ENCODE measurements at regions not wholly inside any gene's neighbourhood (a gene's known extent, or its start where the extent isn't known, plus 50 kb on each side); places are given as distances from the start of the nearest gene placed in this dataset.
"Not testable (repeated sequence)": the region's sequence is repeated elsewhere in the genome, so short reads cannot be mapped to it uniquely, and the experiment has no call there.

GRCh38 chr6:21870076-21870730 lies 276.7 kb downstream of the SOX4 start:
- no peak overlapping the region for H3K4me3 ChIP-seq
- no peak for DNase-seq (ENCODE audit: low read depth, low spot score)
- no peak overlapping the region for H3K27ac ChIP-seq
- no peak overlapping the region for H3K9ac ChIP-seq (ENCODE audit: insufficient read length)
- no peak for TF ChIP-seq POLR2AphosphoS5 (IDR thresholded peaks at IDR 0.05; ENCODE audit: borderline replicate concordance, low read depth, low read length)
- TF ChIP-seq EZH2 (IDR thresholded peaks at IDR 0.05), result no peak
- TF ChIP-seq FOXP2 (optimal IDR thresholded peaks at IDR 0.05; ENCODE audit: control extremely low read depth, extremely low read length, insufficient read depth), result no peak
- H3K36me3 ChIP-seq (ENCODE audit: insufficient read depth, low read length), result no peaks in the 10 kb centered on the region
- H3K9me3 ChIP-seq (ENCODE audit: low read depth, low read length), result no peaks in the 10 kb centered on the region

- Histone ChIP-seq H3K36me3 (ENCODE audit: insufficient read depth, low read length) (no peaks in the 10 kb centered on the region), H3K27ac (no peak overlapping the region), H3K9ac (ENCODE audit: insufficient read length) (no peak overlapping the region), H3K4me3 (no peak overlapping the region), H3K9me3 (ENCODE audit: low read depth, low read length) (no peaks in the 10 kb centered on the region)
- DNase-seq (ENCODE audit: low read depth, low spot score), result no peak
- no peak for TF ChIP-seq EZH2 (IDR thresholded peaks at IDR 0.05)
Measured at GRCh38 chr6:21871831-21872230, 278.3 kb downstream of the SOX4 start.

GRCh38 chr6:21872749-21873148 lies 279.2 kb downstream of the SOX4 start:
- no peak overlapping the region for H3K4me3 ChIP-seq
- DNase-seq (ENCODE audit: low read depth, low spot score), result no peak
- TF ChIP-seq FOXP2 (optimal IDR thresholded peaks at IDR 0.05; ENCODE audit: control extremely low read depth, extremely low read length, insufficient read depth) (no peak), EZH2 (IDR thresholded peaks at IDR 0.05) (no peak), POLR2AphosphoS5 (IDR thresholded peaks at IDR 0.05; ENCODE audit: borderline replicate concordance, low read depth, low read length) (no peak)

GRCh38 chr6:21873562-21873961 lies 280.0 kb downstream of the SOX4 start:
- no peak for DNase-seq (ENCODE audit: low read depth, low spot score)
- Histone ChIP-seq H3K4me3 (no peak overlapping the region), H3K36me3 (ENCODE audit: insufficient read depth, low read length) (no peaks in the 10 kb centered on the region), H3K9ac (ENCODE audit: insufficient read length) (no peak overlapping the region), H3K27ac (no peak overlapping the region), H3K9me3 (ENCODE audit: low read depth, low read length) (no peaks in the 10 kb centered on the region)
- TF ChIP-seq EZH2 (IDR thresholded peaks at IDR 0.05), result no peak
- no peak for TF ChIP-seq FOXP2 (optimal IDR thresholded peaks at IDR 0.05; ENCODE audit: control extremely low read depth, extremely low read length, insufficient read depth)
- no peak for TF ChIP-seq POLR2AphosphoS5 (IDR thresholded peaks at IDR 0.05; ENCODE audit: borderline replicate concordance, low read depth, low read length)

More at GRCh38 chr6:21872749-21873148, 279.2 kb downstream of the SOX4 start:
- Histone ChIP-seq H3K36me3 (ENCODE audit: insufficient read depth, low read length) (no peaks in the 10 kb centered on the region), H3K9ac (ENCODE audit: insufficient read length) (no peak overlapping the region), H3K9me3 (ENCODE audit: low read depth, low read length) (no peaks in the 10 kb centered on the region), H3K27ac (no peak overlapping the region)

DNA sequence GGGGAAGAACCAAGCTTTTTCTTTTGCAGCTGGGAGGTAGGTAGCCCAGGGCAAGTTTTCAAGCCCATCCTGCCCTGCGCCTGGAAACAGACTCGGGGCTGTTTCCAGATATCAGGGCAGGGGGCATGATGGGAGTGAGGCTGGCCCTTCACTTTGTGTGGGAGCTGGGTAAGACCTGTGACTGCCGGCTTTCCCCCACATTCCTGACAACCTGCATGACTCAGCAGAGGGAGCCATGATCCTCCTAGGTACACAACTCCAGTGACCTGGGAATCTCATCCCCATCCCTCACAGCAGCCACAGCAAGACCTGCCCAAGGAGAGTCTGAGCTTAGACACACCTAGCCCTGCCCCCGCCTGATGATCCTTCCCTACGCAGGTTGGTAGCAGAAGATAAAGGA lies 280.8 kb downstream of the SOX4 start:
- DNase-seq (ENCODE audit: low read depth, low spot score), result no peak
- TF ChIP-seq EZH2 (IDR thresholded peaks at IDR 0.05), result no peak
- TF ChIP-seq POLR2AphosphoS5 (IDR thresholded peaks at IDR 0.05; ENCODE audit: borderline replicate concordance, low read depth, low read length), result no peak
- no peak for TF ChIP-seq FOXP2 (optimal IDR thresholded peaks at IDR 0.05; ENCODE audit: control extremely low read depth, extremely low read length, insufficient read depth)
- Histone ChIP-seq H3K4me3 (no peak overlapping the region), H3K9me3 (ENCODE audit: low read depth, low read length) (no peaks in the 10 kb centered on the region), H3K9ac (ENCODE audit: insufficient read length) (no peak overlapping the region), H3K27ac (no peak overlapping the region), H3K36me3 (ENCODE audit: insufficient read depth, low read length) (no peaks in the 10 kb centered on the region)

- not testable (repeated sequence) for H3K27ac ChIP-seq; H3K9ac ChIP-seq (ENCODE audit: insufficient read length); H3K9me3 ChIP-seq (ENCODE audit: low read depth, low read length); H3K4me3 ChIP-seq; H3K36me3 ChIP-seq (ENCODE audit: insufficient read depth, low read length); DNase-seq (ENCODE audit: low read depth, low spot score)
Measured at GRCh38 chr6:21877037-21877436, 283.5 kb downstream of the SOX4 start.

GRCh38 chr6:21880249-21880648 lies 286.7 kb downstream of the SOX4 start:
- not testable (repeated sequence) for H3K4me3 ChIP-seq; DNase-seq (ENCODE audit: low read depth, low spot score); H3K9me3 ChIP-seq (ENCODE audit: low read depth, low read length); H3K36me3 ChIP-seq (ENCODE audit: insufficient read depth, low read length); H3K9ac ChIP-seq (ENCODE audit: insufficient read length); H3K27ac ChIP-seq

DNA sequence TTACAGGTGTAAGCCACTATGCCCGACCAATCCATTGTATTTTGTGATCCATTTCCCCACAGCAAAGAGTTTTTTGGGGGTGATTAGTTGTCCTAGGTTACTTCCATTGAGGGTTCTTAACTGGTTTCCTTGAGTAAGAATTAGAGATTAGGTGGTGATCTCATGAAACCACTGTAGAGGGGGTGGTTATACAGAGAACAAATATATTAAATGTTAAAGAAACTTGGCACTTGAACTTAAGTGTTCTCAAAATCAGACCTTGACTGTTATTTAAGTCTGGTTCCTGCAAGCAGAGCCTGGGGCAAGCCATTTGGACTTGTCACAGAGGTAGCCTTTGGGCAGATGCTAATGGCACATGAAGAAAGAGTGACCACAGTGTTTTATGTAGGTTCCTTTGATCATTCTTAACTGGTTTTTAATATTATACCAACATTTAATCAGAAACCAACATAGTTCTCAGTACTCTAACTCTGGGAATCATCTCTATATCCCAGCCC lies 288.5 kb downstream of the SOX4 start:
- TF ChIP-seq EZH2 (IDR thresholded peaks at IDR 0.05) (no peak), POLR2AphosphoS5 (IDR thresholded peaks at IDR 0.05; ENCODE audit: borderline replicate concordance, low read depth, low read length) (no peak), FOXP2 (optimal IDR thresholded peaks at IDR 0.05; ENCODE audit: control extremely low read depth, extremely low read length, insufficient read depth) (no peak)
- H3K27ac ChIP-seq, result no peak overlapping the region

DNA sequence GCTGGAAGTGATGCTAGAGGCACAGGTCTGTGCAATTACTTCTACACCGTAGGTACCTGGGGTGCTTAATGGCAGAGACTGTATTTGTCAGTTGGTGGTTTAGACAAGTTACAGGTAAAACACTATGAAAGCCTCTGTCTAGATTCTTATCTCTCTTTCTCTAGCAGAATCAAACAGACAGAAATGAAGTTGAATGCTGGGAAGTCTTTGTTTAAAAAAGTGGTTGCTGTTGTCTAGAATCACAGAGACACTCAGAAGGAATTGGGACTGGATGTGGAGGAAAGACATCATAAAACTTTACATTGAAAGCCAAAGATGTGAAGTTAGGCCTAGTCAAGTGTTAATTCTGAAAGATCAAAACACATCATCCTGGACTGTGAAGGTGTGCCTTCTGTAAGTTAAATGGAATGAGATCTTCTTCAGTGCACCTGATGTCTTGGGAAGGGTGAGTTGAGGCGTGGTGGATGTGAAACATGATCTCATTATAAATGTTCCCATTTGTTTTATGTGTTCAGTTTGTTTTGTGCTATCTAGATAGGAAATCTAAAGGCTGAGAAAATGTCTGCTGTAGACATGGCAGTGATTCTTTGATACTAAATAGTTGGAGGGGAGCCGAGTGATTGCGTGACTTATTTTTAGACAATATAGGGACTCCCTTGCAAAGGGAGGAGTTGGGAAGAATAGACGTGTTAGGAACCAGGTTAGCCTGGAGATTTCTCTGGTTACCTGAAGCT lies 290.2 kb downstream of the SOX4 start:
- no peak overlapping the region for H3K9ac ChIP-seq (ENCODE audit: insufficient read length)
- H3K36me3 ChIP-seq (ENCODE audit: insufficient read depth, low read length), result no peaks in the 10 kb centered on the region
- no peak for DNase-seq (ENCODE audit: low read depth, low spot score)
- TF ChIP-seq FOXP2 (optimal IDR thresholded peaks at IDR 0.05; ENCODE audit: control extremely low read depth, extremely low read length, insufficient read depth) (no peak), EZH2 (IDR thresholded peaks at IDR 0.05) (no peak), POLR2AphosphoS5 (IDR thresholded peaks at IDR 0.05; ENCODE audit: borderline replicate concordance, low read depth, low read length) (no peak)
- no peak overlapping the region for H3K27ac ChIP-seq
- H3K4me3 ChIP-seq, result no peak overlapping the region
- H3K9me3 ChIP-seq (ENCODE audit: low read depth, low read length), result no peaks in the 10 kb centered on the region

More for the DNA sequence above, 288.5 kb downstream of the SOX4 start:
- DNase-seq (ENCODE audit: low read depth, low spot score), result no peak
- H3K9ac ChIP-seq (ENCODE audit: insufficient read length), result no peak overlapping the region
- no peaks in the 10 kb centered on the region for H3K36me3 ChIP-seq (ENCODE audit: insufficient read depth, low read length)
- H3K9me3 ChIP-seq (ENCODE audit: low read depth, low read length), result no peaks in the 10 kb centered on the region
- no peak overlapping the region for H3K4me3 ChIP-seq
